GM15510 (cell line): ENCODE measurements at regions not wholly inside any gene's neighbourhood (a gene's known extent, or its start where the extent isn't known, plus 50 kb on each side); places are given as distances from the start of the nearest gene placed in this dataset.

Experiments used
- POLR2A ChIP-seq: IDR thresholded peaks from 3 replicates; pipeline ENCODE4 v1.6.1; 2011; ENCODE audit warnings: borderline replicate concordance; ENCODE audit not compliant: insufficient read length; ENCODE audit errors: extremely low read depth

DNA sequence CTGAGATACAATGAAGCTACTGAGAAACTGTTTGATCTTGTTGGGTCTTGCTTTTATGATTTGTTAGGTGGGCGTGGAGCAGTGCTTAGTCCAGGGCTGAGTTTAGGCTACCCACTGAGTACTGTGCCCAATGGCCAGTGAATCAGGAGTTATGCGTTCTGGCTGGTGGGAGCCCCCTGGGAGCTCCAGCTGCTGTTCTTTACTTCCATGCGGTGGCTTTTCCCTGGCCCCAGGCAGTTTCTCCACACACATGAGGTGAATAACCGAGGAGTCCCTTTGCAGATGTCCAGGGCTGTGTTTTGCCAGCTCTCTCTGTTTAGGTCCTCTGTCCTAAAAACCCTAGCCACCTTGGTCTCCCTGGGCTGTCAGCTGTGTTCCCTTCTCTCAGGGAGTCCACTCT, 106.5 kb downstream of the KLF13 start:
- TF ChIP-seq POLR2A = no peak

DNA sequence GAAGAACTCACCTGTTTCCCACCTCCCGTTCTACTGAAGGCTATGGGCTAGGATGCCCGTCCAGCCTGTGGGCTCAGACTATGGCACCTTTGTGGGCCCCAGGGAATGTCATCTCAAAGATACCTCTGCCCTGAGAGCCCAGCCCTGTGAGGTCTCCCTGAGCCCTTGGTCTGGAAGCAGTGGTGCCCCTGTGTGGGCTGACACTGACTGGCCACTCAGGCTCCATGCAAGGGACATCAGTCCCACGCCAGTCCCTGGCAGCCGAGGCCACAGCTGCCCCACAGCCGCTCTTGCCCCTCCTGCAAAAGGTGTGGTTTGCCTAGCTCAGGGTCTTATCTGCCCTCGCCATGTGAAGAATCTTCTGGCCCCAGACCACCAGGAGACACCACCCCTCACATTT, 106.9 kb downstream of the KLF13 start:
- TF ChIP-seq POLR2A = no peak

DNA sequence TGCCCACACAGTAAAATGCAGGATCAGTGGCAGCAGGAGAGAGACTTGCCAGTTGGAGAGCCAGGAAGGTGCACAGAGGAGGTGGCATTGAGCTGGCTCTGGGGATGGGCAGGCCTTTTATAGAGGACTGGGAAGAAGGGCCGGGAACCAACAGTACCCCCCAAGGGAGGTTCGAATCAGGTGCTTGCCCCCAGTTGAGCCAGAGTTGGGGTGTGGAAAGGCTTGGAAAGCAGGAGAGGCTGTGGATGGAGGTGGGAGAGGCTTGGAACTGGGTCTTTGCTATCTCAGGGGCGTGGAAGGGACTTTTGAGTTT, 107.6 kb downstream of the KLF13 start:
- no peak for TF ChIP-seq POLR2A

DNA sequence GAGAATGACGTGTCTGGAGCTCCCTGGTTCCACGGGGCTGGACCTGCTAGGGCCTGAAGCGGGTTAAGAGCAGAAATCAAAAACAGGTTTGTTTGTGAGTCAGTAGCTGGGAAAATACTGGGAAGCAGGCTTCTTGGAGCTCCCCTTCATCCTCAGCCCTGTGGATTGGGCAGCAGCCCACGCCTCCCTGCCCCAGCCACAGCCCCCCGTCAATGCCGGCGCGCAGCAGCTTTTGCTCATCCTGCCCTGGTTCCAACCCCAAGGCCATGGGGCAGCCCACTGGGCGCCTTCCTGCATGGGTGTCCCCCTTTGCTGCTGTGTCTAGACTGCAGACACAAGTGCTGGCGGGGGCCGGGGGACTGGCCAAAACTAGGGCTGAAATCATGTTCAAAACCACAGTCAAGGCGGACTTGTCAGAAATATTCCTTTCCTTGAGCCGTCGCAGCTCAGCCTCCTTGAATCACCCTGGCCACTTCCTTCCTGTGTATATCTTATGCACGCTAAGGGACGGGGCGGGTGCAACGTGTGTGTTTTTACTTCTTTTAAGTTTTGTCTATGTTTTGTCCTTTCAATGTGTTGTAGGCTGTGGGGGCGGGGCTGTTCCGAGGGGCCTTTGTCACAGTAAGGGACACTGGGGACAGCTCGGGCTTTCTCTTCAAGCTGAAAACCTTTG, 108.1 kb downstream of the KLF13 start:
- peak; percentile 43 for TF ChIP-seq POLR2A

DNA sequence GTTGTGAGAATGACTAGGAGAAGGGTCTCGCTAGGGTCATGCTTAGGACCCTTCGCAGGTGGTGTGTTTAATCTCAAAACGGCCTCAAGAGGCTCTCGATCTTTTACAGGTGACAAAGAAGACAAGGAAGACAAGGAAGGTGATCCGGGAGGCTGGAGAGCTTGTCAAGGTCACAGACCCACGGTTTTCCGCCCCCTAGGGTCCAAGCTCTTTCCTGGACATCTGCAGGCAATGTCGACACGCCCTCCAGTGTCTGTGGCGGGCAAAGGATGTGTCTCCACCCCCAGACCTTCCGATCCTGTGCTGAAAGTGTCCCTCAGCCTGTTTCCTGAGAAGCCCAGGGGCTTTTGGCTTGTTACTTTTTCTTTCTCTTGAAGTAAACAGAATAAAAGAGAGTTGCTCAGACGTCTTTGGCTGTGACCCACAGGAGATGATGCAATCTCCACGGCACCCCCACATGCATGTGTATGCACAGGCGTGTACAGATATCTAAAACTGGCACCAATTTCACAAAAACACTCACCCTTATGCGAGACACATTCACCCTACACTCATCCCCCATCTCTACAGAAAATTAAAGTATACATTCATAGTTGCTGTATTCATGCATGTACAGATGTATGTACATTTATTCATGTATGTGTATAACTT, 108.8 kb downstream of the KLF13 start:
- TF ChIP-seq POLR2A = peak; percentile 41

DNA sequence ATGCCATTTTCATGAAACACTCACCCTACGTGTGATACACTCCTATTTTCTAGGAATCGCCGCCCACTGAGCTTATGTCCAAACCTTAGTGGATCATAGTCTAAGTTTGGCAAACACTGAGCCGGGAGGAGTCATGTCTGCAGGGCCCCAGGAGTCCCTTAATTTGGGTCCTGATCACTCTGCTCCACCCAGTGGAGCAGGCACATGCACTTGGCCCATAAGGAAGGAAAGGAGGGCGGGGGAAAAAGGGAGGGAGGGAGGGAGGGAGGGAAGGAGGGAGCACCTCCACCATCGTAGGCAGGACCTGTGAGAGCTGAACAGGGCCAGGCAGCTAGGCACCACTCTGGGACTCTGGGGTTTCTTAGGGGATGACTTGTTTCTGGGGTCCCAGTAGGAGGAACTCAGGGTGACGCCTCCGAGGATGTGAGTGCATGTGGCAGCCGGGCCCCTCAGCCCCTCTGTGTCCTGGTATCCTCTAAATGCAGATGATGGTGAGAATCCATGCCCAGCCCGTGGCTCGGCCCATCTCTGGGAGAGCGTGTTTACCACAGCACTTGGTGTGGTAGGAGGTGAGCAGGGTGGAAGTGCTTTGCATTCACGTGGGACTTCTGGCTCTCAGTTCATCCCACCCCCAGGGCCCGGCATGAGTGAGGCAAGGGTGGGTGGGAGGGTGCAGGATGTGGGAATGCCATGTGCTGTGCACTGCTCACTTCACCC, 109.4 kb downstream of the KLF13 start:
- TF ChIP-seq POLR2A = peak; percentile 40

DNA sequence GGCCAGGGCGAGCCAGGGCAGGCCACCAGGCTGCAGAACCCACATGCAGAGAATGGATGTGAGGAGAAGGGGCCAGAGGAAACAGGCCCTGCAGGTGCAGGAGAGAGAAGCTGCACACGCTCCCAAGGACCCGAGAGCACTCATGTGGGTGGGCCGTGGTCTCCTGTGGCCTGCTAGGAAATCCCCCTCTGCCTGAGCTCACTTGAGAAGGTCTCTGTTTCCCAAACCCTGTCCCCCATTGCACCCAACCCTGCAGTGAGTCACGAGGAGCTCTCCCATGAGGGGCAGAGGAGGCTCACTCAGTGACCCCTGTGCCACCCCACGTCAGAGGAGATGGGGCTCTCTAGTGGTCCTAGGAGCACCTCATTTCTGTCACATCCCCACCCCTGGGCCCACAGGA, 111.1 kb downstream of the KLF13 start:
- TF ChIP-seq POLR2A = peak; percentile 9

DNA sequence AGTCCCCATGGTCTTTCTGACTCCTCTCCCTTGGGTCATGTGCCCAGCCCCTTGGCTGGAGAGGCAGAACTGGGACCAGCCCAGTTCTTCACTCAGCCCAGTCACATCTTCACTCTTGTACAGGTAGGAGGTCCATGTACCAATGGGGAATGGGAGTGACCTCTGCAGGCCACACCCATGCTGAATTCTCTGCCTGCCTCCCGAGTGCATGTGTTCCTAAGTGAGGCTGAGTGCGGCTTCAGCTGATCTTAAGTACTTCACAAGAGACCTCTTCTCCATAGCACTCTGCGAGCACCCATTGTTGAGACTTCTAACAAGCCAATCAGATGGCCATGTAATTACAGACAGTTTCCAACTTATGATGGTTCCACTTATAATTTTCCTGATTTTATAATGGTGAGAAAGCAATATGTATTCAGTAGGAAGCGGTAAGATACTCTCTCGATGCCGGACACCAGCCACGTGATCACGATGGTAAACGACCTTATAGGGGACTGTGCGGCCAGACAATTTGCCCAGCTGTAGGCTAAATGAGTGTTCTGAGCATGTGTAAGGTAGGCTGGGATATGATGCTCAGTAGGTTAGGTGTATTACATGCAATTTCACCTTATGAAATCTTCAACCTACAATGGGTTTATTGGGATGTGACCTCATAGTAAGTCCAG, 112.1 kb downstream of the KLF13 start:
- TF ChIP-seq POLR2A = no peak

DNA sequence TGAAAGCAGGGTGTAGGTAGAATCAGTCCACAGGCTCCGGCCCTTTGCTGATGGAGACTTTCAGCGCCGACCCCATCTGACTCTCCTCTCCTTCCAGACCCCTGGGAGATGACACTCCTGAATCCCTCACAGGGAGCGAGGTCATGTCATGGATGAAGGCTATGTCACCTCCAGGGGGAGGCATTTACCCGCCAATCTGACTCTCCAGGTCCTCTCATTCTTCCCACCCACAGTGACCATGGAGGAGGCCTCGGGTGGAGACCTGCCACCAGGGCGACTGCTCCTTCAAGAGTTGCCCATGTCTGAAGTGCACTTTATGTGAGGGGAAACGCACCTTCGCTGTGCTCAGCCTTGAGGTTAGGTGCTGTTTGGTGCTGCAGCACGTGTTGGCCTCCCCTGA, 112.7 kb downstream of the KLF13 start:
- TF ChIP-seq POLR2A = no peak

DNA sequence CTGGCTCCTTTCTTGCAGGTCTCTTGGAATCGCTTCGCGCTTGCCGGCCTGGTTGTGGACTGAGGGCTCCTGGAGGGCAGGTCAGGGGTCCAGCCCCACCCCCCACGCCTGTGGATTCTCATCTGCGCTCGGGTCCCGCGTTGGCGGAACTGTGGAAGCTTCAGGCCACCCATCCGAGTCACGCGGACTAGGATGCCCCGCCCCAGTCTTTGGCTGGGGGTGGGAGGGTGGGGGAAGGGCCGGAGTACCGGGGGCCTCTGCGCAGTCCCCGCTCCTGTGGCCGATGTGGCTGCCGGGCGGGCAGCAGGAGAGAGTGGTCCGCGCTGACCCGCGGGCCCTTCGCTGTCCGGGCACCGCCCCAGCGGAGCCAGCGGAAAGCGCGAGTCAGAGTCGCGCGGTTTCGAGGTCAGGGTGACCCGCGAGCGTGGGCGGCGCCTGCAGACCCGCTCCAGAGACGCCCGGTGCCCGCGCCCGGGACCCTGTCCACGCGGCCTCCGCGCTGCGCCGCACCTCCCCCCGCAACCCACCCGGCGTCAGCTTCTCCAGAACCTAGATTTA, 114.2 kb downstream of the KLF13 start:
- TF ChIP-seq POLR2A = peak; percentile 39

DNA sequence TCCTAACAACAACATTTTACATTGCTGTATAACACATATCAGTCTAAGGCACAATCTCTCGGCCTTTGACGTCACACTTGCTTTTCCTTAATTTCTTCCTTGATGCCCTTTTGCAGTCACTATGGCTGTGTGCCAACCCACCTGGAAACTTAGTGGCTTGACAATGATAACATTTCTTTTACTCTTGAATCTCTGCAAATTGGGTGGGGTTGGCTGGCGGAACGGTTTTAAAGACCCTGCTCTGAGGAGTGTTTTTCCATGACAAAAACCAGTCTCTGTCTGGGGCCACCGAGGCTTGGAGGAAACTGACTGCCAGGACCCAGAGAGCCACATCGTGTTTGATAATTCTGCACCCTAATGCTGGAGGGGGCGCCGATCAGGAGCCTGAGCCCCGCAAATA, 115.6 kb downstream of the KLF13 start:
- no peak for TF ChIP-seq POLR2A

DNA sequence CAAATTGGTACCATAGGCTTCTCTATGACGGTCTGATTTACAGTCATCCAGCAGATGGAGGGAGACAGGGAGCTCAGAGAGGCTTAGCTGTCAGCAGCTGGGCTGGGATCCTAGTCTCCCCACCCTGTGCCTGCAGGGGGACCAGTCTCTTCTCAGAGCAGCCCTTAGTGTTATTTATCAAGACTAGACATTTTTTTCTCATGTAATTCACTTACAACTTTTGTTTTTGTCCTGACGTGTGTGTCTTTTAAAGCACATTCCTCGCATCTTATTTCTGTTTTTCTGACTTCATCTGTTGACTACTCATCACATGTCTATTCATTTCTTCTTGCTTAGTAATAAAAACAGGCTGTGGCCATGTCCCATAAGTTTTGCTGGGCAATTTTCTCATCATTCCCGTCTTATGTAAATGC, 116.1 kb downstream of the KLF13 start:
- TF ChIP-seq POLR2A = no peak

DNA sequence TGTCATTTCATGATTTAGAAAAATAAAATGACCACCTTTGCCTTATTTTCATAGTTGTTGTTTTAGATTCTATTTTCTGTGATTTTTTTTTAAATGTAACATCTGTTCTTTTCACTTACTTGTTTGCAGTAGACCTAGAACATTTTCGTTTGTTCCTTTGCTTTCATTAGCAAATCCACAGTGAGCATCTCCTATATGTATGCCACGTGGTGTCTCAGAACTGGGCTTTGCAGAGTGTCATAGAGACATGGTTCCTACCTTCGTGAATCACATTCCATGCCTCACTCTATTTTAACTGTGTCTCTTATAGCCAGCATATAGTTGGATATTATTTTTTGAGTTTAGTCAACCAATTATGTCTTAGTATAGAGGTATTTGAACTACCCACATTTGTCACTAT, 118.2 kb downstream of the KLF13 start:
- no peak for TF ChIP-seq POLR2A

DNA sequence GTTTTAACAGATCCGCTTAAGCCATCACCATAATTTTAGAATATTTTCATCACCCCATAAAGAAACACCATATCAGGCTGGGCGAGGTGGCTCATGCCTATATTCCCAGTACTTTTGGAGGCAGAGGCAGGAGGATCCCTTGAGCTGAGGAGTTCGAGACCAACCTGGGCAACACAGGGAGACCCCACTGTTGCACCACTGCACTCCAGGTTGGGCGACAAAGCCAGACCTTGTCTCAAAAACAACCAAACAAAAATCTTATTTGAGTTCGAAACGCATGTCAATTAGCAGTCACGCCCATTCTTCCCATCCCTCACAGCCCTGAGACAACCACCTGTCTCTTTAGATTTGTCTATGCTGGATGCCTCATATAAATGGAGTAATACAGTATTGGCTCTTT, 119.9 kb downstream of the KLF13 start:
- no peak for TF ChIP-seq POLR2A
